H1 (cell line): ENCODE measurements at regions not wholly inside any gene's neighbourhood (a gene's known extent, or its start where the extent isn't known, plus 50 kb on each side); places are given as distances from the start of the nearest gene placed in this dataset.

ENCODE experiments used
- CTCF ChIA-PET: fragments of 300-600 bp; sonication (Branson Sonifier 250); formaldehyde crosslinking; loops from one replicate; lab custom pipeline; 2021; ENCODE audit not compliant: partially characterized antibody; lab: Charles Lee
- POLR2A ChIA-PET: fragments of 300-600 bp; sonication (Branson Sonifier 250); formaldehyde crosslinking; loops from one replicate; lab custom pipeline; 2021; ENCODE audit warnings: inconsistent platforms; ENCODE audit not compliant: partially characterized antibody; lab: Charles Lee
- DNase-seq, 2 experiments: peaks; one replicate each; pipeline versions ENCODE4 v3.0.0 to v3.0.0-alpha.2; 2010 to 2022; ENCODE audit warnings: low spot score in 2 of 2, low read depth in 1 of 2, mixed read lengths in 1 of 2
- FAIRE-seq: peaks from 2 replicates; lab custom pipeline; 2011; peaks lifted over from hg19 to GRCh38; lab: Jason Lieb, UNC
- H2AFZ ChIP-seq: 2 replicates; pipeline ENCODE4 v1.8.1; 2012; ENCODE audit warnings: low read length, inconsistent platforms
- H2AK5ac ChIP-seq: 2 replicates; pipeline ENCODE4 v1.6.1; 2013; ENCODE audit warnings: low read depth, low read length
- H2BK120ac ChIP-seq: replicated peaks from 2 replicates; pipeline ENCODE3; 2013; ENCODE audit warnings: low read depth, low read length, inconsistent platforms
- H2BK12ac ChIP-seq: 2 replicates; pipeline ENCODE4 v1.6.1; 2013; ENCODE audit warnings: low read depth, low read length
- H2BK15ac ChIP-seq: 2 replicates; pipeline ENCODE4 v1.6.1; 2013; ENCODE audit warnings: low read length
- H2BK20ac ChIP-seq: 2 replicates; pipeline ENCODE4 v1.6.1; 2013; ENCODE audit warnings: low read length
- H2BK5ac ChIP-seq: 2 replicates; pipeline ENCODE4 v1.6.1; 2013; ENCODE audit warnings: low read depth, low read length
- H3K14ac ChIP-seq: 2 replicates; pipeline ENCODE4 v1.6.1; 2013; ENCODE audit warnings: inconsistent platforms; ENCODE audit not compliant: insufficient read length
- H3K18ac ChIP-seq: 2 replicates; pipeline ENCODE4 v1.6.1; 2013; ENCODE audit warnings: low read length; ENCODE audit errors: extremely low read depth
- H3K23ac ChIP-seq: 2 replicates; pipeline ENCODE4 v1.6.1; 2013; ENCODE audit warnings: inconsistent platforms; ENCODE audit not compliant: insufficient read length
- H3K23me2 ChIP-seq: 2 replicates; pipeline ENCODE4 v1.6.1; 2013; ENCODE audit warnings: low read depth, low read length
- H3K27ac ChIP-seq: 2 replicates; pipeline ENCODE4 v1.6.1; 2011; ENCODE audit warnings: low read depth, low read length, inconsistent platforms
- H3K27me3 ChIP-seq, 4 experiments: replicated peaks in 1 of 4; 1 replicate in 1 of 4; 2 replicates in 3 of 4; pipeline versions ENCODE4 v1.6.1 to v1.8.1; 2011 to 2013; ENCODE audit warnings: low read length in 3 of 4, mild to moderate bottlenecking in 3 of 4, inconsistent platforms in 2 of 4, mixed read lengths in 2 of 4, moderate library complexity in 1 of 4; ENCODE audit not compliant: control insufficient read depth in 3 of 4, insufficient read depth in 3 of 4; ENCODE audit errors: extremely low read depth in 1 of 4
- H3K36me3 ChIP-seq, 4 experiments: 2 replicates each; pipeline versions ENCODE4 v1.6.1 to v1.8.1; 2011 to 2013; ENCODE audit warnings: mild to moderate bottlenecking in 4 of 4, low read length in 3 of 4, moderate library complexity in 2 of 4, control low read depth in 1 of 4, inconsistent platforms in 1 of 4; ENCODE audit not compliant: insufficient read depth in 4 of 4, control insufficient read depth in 2 of 4
- H3K4ac ChIP-seq: replicated peaks from 2 replicates; pipeline ENCODE3; 2013; ENCODE audit warnings: low read length, low read depth, mixed read lengths, inconsistent platforms; ENCODE audit not compliant: insufficient read length
- H3K4me1 ChIP-seq, 4 experiments: replicated peaks in 1 of 4; 1 replicate in 1 of 4; 2 replicates in 3 of 4; pipeline versions ENCODE4 v1.6.1 to v1.8.1; 2011 to 2013; ENCODE audit warnings: low read length in 3 of 4, inconsistent platforms in 2 of 4, mixed read lengths in 1 of 4; ENCODE audit not compliant: insufficient read depth in 4 of 4, control insufficient read depth in 3 of 4
- H3K4me2 ChIP-seq, 2 experiments: 2 replicates each; pipeline versions ENCODE4 v1.6.1 to v1.8.1; 2011 to 2013; ENCODE audit warnings: low read depth in 2 of 2, low read length in 2 of 2, control low read depth in 1 of 2, inconsistent platforms in 1 of 2, mild to moderate bottlenecking in 1 of 2; ENCODE audit not compliant: insufficient read depth in 1 of 2
- H3K4me3 ChIP-seq, 4 experiments: fragments of 200-600, 300-600 bp in 1 of 4; sonication (generic), shearing (Covaris generic), sonication (Bioruptor Twin) in 1 of 4; 2 replicates each; pipeline versions ENCODE4 v1.5.1 to v1.8.1; 2011 to 2016; ENCODE audit warnings: low read length in 4 of 4, low read depth in 3 of 4, control low read depth in 2 of 4, inconsistent platforms in 2 of 4, mild to moderate bottlenecking in 2 of 4, mixed read lengths in 1 of 4, moderate library complexity in 1 of 4; ENCODE audit not compliant: insufficient read depth in 2 of 4; ENCODE audit errors: extremely low read depth in 1 of 4
- H3K56ac ChIP-seq: replicated peaks from 2 replicates; pipeline ENCODE3; 2013; ENCODE audit warnings: low read depth, mild to moderate bottlenecking, mixed read lengths, low read length, inconsistent platforms; ENCODE audit not compliant: insufficient read length
- H3K79me1 ChIP-seq: 2 replicates; pipeline ENCODE4 v1.6.1; 2013; ENCODE audit warnings: low read depth, low read length, control low read depth
- H3K79me2 ChIP-seq, 2 experiments: 2 replicates each; pipeline versions ENCODE4 v1.6.1 to v1.8.1; 2012 to 2013; ENCODE audit warnings: low read length in 2 of 2, mild to moderate bottlenecking in 2 of 2, inconsistent platforms in 1 of 2; ENCODE audit not compliant: insufficient read depth in 2 of 2, control insufficient read depth in 1 of 2
- H3K9ac ChIP-seq, 4 experiments: replicated peaks in 1 of 4; 1 replicate in 1 of 4; 2 replicates in 3 of 4; pipeline versions ENCODE4 v1.6.1 to v1.8.1; 2011 to 2013; ENCODE audit warnings: low read depth in 3 of 4, low read length in 3 of 4, control low read depth in 2 of 4, mild to moderate bottlenecking in 2 of 4, moderate library complexity in 2 of 4, inconsistent platforms in 1 of 4; ENCODE audit errors: extremely low read depth in 1 of 4
- H3K9me3 ChIP-seq, 2 experiments: 2 replicates each; pipeline versions ENCODE4 v1.6.1 to v1.8.1; 2012 to 2013; ENCODE audit warnings: mild to moderate bottlenecking in 2 of 2, moderate library complexity in 2 of 2, control low read depth in 1 of 2, inconsistent platforms in 1 of 2, low read depth in 1 of 2, low read length in 1 of 2, mixed read lengths in 1 of 2; ENCODE audit not compliant: insufficient read depth in 2 of 2
- H4K20me1 ChIP-seq, 2 experiments: replicated peaks in 1 of 2; 2 replicates each; pipeline versions ENCODE3 to v1.8.1; 2011 to 2013; ENCODE audit warnings: inconsistent platforms in 2 of 2, low read length in 2 of 2, mild to moderate bottlenecking in 1 of 2; ENCODE audit not compliant: insufficient read depth in 2 of 2, control insufficient read depth in 1 of 2
- H4K5ac ChIP-seq: 2 replicates; pipeline ENCODE4 v1.6.1; 2013; ENCODE audit warnings: low read length, low read depth, mixed read lengths, inconsistent platforms; ENCODE audit not compliant: insufficient read length
- H4K8ac ChIP-seq: 2 replicates; pipeline ENCODE4 v1.8.0; 2013; ENCODE audit warnings: mild to moderate bottlenecking, moderate library complexity, low read length, inconsistent platforms; ENCODE audit not compliant: insufficient read depth; ENCODE audit errors: extremely low read depth
- H4K91ac ChIP-seq: replicated peaks from 2 replicates; pipeline ENCODE3; 2013; ENCODE audit warnings: low read length, mixed read lengths, inconsistent platforms; ENCODE audit not compliant: insufficient read length
- CBX5 ChIP-seq: fragments of 300-800, 300-1000 bp; sonication (generic); IDR thresholded peaks from 2 replicates; pipeline ENCODE4 v1.7.1; 2016; ENCODE audit warnings: antibody characterized with exemption, low read length, low read depth
- CEBPB ChIP-seq: IDR thresholded peaks from 2 replicates; pipeline ENCODE4 v1.6.1; 2012; ENCODE audit warnings: low read depth, low read length
- EZH2 ChIP-seq: fragments of 200-600 bp; sonication (generic); IDR thresholded peaks from 2 replicates; pipeline ENCODE4 v1.7.1; 2012; ENCODE audit warnings: low read depth, mild to moderate bottlenecking, moderate library complexity, low read length, inconsistent platforms; ENCODE audit not compliant: severe bottlenecking
- HDAC2 ChIP-seq, 2 experiments: fragments of 300-600 bp in 1 of 2; sonication (generic) in 1 of 2; IDR thresholded peaks; 2 replicates each; pipeline ENCODE4 v1.6.1; 2011 to 2012; ENCODE audit warnings: low read depth in 2 of 2, low read length in 2 of 2, mild to moderate bottlenecking in 2 of 2, moderate library complexity in 2 of 2, borderline replicate concordance in 1 of 2, inconsistent platforms in 1 of 2
- KDM1A ChIP-seq: fragments of 200-600, 300-600 bp; sonication (generic); IDR thresholded peaks from 2 replicates; pipeline ENCODE4 v1.7.1; 2016; ENCODE audit warnings: mild to moderate bottlenecking, low read length, borderline replicate concordance
- MAX ChIP-seq: IDR thresholded peaks from 2 replicates; pipeline ENCODE4 v1.6.1; 2012; ENCODE audit warnings: inconsistent platforms
- NRF1 ChIP-seq: IDR thresholded peaks from 2 replicates; pipeline ENCODE4 v1.6.1; 2011; ENCODE audit warnings: mild to moderate bottlenecking, low read depth, low read length, improper control_type of control experiment
- POLR2A ChIP-seq, 2 experiments: IDR thresholded peaks; 1 replicate in 1 of 2; 2 replicates in 1 of 2; pipeline ENCODE4 v1.6.1; 2011; ENCODE audit warnings: low read depth in 2 of 2, low read length in 2 of 2, mild to moderate bottlenecking in 2 of 2; ENCODE audit errors: control extremely low read depth in 1 of 2
- POLR2AphosphoS5 ChIP-seq: IDR thresholded peaks from 2 replicates; pipeline ENCODE4 v1.6.1; 2011; ENCODE audit warnings: low read depth, low read length
- SIN3A ChIP-seq, 2 experiments: IDR thresholded peaks in 1 of 2; conservative IDR thresholded peaks in 1 of 2; 2 replicates each; pipeline ENCODE4 v1.6.1; 2011 to 2012; ENCODE audit warnings: low read length in 2 of 2, improper control_type of control experiment in 1 of 2, low read depth in 1 of 2, mild to moderate bottlenecking in 1 of 2
- SP2 ChIP-seq: IDR thresholded peaks from 2 replicates; pipeline ENCODE4 v1.6.1; 2012; ENCODE audit warnings: mild to moderate bottlenecking, low read length, inconsistent platforms
- TAF1 ChIP-seq: IDR thresholded peaks from 2 replicates; pipeline ENCODE4 v1.6.1; 2011; ENCODE audit warnings: mild to moderate bottlenecking, low read depth, low read length
- TBP ChIP-seq: IDR thresholded peaks from 2 replicates; pipeline ENCODE4 v1.6.1; 2011; ENCODE audit warnings: low read depth, low read length, improper control_type of control experiment
- TCF12 ChIP-seq: IDR thresholded peaks from 2 replicates; pipeline ENCODE4 v1.6.1; 2011; ENCODE audit warnings: low read depth, mild to moderate bottlenecking, low read length
- YY1 ChIP-seq: IDR thresholded peaks from 2 replicates; pipeline ENCODE4 v1.6.1; 2011; ENCODE audit warnings: low read depth, mild to moderate bottlenecking, low read length
- WGBS, 2 experiments: shearing (Covaris generic) in 1 of 2; methylation state at CpG; one replicate each; pipeline versions ENCODE4 v1.1.6 to v1.1.7; 2013 to 2015; ENCODE audit warnings: low lambda C conversion rate in 2 of 2, mixed read lengths in 2 of 2, inconsistent platforms in 1 of 2, low coverage in 1 of 2, missing lambda C conversion rate in 1 of 2; ENCODE audit not compliant: insufficient replicate concordance in 2 of 2, insufficient coverage in 1 of 2, insufficient read length in 1 of 2; ENCODE audit errors: extremely low coverage in 1 of 2, missing lambda C conversion rate in 1 of 2; 5-methylcytosine and 5-hydroxymethylcytosine counted together

DNA sequence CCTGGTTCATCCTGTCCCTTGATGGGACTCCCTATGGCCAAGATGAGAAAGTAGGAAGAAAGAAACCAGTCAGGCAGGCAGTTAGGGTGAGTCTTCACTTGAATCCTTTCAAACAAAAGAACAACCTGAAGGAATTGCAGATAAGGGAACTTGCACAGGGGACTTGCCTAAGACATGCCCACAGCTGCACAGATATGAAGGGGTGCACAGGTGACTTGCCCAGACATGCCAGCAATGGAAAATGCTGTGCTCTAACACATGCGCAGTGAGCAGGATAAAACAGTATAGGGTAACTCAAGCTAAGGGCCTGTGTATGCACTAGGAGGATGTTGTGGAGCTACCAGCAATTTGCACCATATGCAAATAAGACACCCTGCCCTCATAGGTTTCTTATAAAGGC lies 404.6 kb upstream of the USP9Y start:
- H2BK15ac ChIP-seq, result no peak overlapping the region
- no peak overlapping the region for H3K9ac ChIP-seq
- no peak overlapping the region for H4K5ac ChIP-seq
- no peaks in the 10 kb centered on the region for H3K4me1 ChIP-seq
- H3K27me3 ChIP-seq, result no peaks in the 10 kb centered on the region
- H4K91ac ChIP-seq, result no peak overlapping the region
- H2AK5ac ChIP-seq, result no peak overlapping the region
- H2AFZ ChIP-seq, result no peak overlapping the region
- FAIRE-seq, result no peak
- H2BK5ac ChIP-seq, result no peak overlapping the region
- H3K23me2 ChIP-seq, result no peaks in the 10 kb centered on the region
- H2BK20ac ChIP-seq, result no peak overlapping the region
- no peak overlapping the region for H3K4me2 ChIP-seq
- no peak overlapping the region for H3K4ac ChIP-seq
- H4K8ac ChIP-seq, result no peak overlapping the region
- CTCF ChIA-PET, result no interaction called here
- H3K9me3 ChIP-seq, result peaks cover 0 to 16% of the 10 kb centered on the region in 2 experiments; a peak in 3 of 4 replicates
- no peaks in the 10 kb centered on the region for H3K79me1 ChIP-seq
- no peak overlapping the region for H2BK12ac ChIP-seq
- no peak overlapping the region for H3K14ac ChIP-seq
- POLR2A ChIA-PET, result no interaction called here
- DNase-seq, result no peak
- no peaks in the 10 kb centered on the region for H4K20me1 ChIP-seq
- no peak overlapping the region for H2BK120ac ChIP-seq
- H3K79me2 ChIP-seq, result no peaks in the 10 kb centered on the region
- H3K18ac ChIP-seq, result no peak overlapping the region
- H3K36me3 ChIP-seq, result no peaks in the 10 kb centered on the region; a peak in 1 of 8 replicates
- no peak for TF ChIP-seq NRF1
- TF ChIP-seq TBP, result no peak
- TF ChIP-seq TAF1, result no peak
- no peak for TF ChIP-seq SIN3A (conservative IDR thresholded peaks at IDR 0.05 in 1 of 2, IDR thresholded peaks at IDR 0.05 in 1 of 2; ENCODE audit: low read depth in 1 of 2, low read length in 2 of 2)
- TF ChIP-seq HDAC2 (IDR thresholded peaks at IDR 0.05; ENCODE audit: borderline replicate concordance in 1 of 2, low read depth in 2 of 2, low read length in 2 of 2), result no peak
- TF ChIP-seq YY1, result no peak
- TF ChIP-seq POLR2A (IDR thresholded peaks at IDR 0.05; ENCODE audit: control extremely low read depth in 1 of 2, low read depth in 2 of 2, low read length in 2 of 2), result no peak
- TF ChIP-seq SP2, result no peak
- TF ChIP-seq EZH2, result no peak
- TF ChIP-seq CBX5, result no peak
- TF ChIP-seq MAX, result no peak
- TF ChIP-seq POLR2AphosphoS5, result no peak
- TF ChIP-seq TCF12, result no peak
- TF ChIP-seq KDM1A, result no peak
- no peak for TF ChIP-seq CEBPB
- no peak overlapping the region for H3K27ac ChIP-seq
- H3K56ac ChIP-seq, result no peak overlapping the region
- no CpG with 5 or more reads among the region's 1 CpG for WGBS, 2 experiments
- no peak overlapping the region for H3K23ac ChIP-seq
- H3K4me3 ChIP-seq, result no peak overlapping the region
